ENCODE measurements at regions not wholly inside any gene's neighbourhood (a gene's known extent, or its start where the extent isn't known, plus 50 kb on each side); places are given as distances from the start of the nearest gene placed in this dataset.

DNA sequence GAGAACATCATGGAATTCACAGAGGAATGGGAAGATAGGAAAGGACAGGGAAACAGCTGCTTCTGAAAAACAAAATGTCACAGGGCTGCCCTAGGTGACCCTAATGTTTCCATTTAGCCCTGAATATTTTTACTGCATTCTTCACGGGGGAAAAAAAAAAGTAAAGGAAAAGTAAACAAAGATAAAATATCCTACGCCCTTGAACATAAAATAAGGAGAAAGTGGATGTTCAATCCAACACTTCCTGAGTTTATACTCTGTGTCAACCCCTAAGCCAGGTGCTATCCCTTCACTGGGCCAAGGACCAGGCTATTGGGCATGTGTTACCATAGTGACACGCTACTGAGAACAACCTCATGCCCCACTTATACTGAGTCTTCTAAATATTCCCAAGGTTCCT lies 84.7 kb downstream of the FAM76B start (continued):
- TF ChIP-seq, protein P1, sequence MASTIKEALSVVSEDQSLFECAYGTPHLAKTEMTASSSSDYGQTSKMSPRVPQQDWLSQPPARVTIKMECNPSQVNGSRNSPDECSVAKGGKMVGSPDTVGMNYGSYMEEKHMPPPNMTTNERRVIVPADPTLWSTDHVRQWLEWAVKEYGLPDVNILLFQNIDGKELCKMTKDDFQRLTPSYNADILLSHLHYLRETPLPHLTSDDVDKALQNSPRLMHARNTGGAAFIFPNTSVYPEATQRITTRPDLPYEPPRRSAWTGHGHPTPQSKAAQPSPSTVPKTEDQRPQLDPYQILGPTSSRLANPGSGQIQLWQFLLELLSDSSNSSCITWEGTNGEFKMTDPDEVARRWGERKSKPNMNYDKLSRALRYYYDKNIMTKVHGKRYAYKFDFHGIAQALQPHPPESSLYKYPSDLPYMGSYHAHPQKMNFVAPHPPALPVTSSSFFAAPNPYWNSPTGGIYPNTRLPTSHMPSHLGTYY (CRISPR knock-in tag; IDR thresholded peaks at IDR 0.05), result no peak
- TF ChIP-seq TCF7 (CRISPR knock-in tag; IDR thresholded peaks at IDR 0.05; ENCODE audit: low read depth) (no peak), ZNF396 (CRISPR knock-in tag; IDR thresholded peaks at IDR 0.05; ENCODE audit: borderline replicate concordance) (no peak), GABPB1 (CRISPR knock-in tag; IDR thresholded peaks at IDR 0.05) (no peak), ETV6 (CRISPR knock-in tag; IDR thresholded peaks at IDR 0.05) (no peak)
- TF ChIP-seq, protein P2, sequence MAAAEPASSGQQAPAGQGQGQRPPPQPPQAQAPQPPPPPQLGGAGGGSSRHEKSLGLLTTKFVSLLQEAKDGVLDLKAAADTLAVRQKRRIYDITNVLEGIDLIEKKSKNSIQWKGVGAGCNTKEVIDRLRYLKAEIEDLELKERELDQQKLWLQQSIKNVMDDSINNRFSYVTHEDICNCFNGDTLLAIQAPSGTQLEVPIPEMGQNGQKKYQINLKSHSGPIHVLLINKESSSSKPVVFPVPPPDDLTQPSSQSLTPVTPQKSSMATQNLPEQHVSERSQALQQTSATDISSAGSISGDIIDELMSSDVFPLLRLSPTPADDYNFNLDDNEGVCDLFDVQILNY (CRISPR knock-in tag; IDR thresholded peaks at IDR 0.05), result no peak
- TF ChIP-seq, protein P3, sequence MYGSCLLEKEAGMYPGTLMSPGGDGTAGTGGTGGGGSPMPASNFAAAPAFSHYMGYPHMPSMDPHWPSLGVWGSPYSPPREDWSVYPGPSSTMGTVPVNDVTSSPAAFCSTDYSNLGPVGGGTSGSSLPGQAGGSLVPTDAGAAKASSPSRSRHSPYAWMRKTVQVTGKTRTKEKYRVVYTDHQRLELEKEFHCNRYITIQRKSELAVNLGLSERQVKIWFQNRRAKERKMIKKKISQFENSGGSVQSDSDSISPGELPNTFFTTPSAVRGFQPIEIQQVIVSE (CRISPR knock-in tag; IDR thresholded peaks at IDR 0.05; ENCODE audit: borderline replicate concordance), result no peak

DNA sequence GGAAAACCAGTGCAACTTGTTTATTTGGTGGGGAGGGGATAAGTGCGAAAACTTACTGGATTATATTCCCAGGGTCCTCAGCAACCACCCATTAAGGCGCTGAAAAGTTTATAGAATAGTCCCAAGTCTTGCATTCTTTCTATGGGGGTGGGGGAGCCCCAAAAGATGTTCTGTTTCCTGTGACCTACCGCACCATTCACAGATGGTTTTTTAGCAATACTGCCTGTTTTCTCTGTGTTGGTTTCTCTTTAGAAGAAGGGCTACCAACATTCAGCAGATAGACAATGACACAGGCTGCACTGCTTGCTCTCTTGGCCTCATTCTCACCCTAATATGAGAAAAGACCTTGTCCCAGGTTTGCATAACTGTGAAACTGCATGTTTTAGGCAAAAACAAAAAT lies 86.5 kb downstream of the FAM76B start:
- Mint-ChIP-seq H3K27me3 (ENCODE audit: low read depth) (peaks cover 2% of the 10 kb centered on the region; the same call in 1 of the 2 replicates), H3K27ac (no peak overlapping the region)

DNA sequence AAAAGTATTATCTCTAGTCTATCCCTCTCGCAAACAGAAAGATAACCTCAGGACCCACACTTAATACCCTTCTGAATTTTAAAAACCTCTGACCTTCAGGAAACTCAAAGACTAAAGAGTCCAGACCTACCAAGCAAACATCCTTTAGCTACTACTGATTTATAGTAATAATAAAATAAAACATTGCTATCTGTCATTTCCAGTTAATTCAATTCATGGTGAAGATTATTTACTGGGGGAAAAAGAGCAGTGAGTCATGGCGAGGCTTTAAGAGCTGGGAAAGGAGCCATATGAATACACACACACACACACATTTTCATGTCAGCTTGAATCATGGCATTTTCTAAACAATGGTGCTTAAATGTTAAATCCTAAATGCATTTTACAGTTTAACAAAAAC lies 87.1 kb downstream of the FAM76B start:
- no peaks in the 10 kb centered on the region for H3K9me3 Mint-ChIP-seq
- ATAC-seq, result no peak
- no peaks in the 10 kb centered on the region for H3K36me3 Mint-ChIP-seq
- H3K27ac Mint-ChIP-seq, result no peak overlapping the region
- H3K27me3 Mint-ChIP-seq (ENCODE audit: low read depth), result peaks cover 2% of the 10 kb centered on the region; the same call in 1 of the 2 replicates
- POLR2A ChIA-PET, result no interaction called here
- CTCF ChIA-PET, result interaction anchor here (0.6 to 2.5 kb wide), 3 partner anchors 374 to 550 kb away, joined by 3 to 9 read pairs (median 7); no protein-coding TSS in a partner anchor
- H3K4me3 Mint-ChIP-seq, result no peak overlapping the region
- peaks cover 6% of the 10 kb centered on the region for H3K4me1 Mint-ChIP-seq
- DNase-seq (ENCODE audit: low spot score), result no peak
- TF ChIP-seq, protein P1 (CRISPR knock-in tag; IDR thresholded peaks at IDR 0.05), result no peak
- TF ChIP-seq, protein P2 (CRISPR knock-in tag; IDR thresholded peaks at IDR 0.05), result no peak
- TF ChIP-seq GTF2I (CRISPR knock-in tag; conservative IDR thresholded peaks at IDR 0.05) (no peak), GRHL2 (CRISPR knock-in tag; IDR thresholded peaks at IDR 0.05; ENCODE audit: insufficient replicate concordance, severe bottlenecking) (no peak), CREB1 (CRISPR knock-in tag; IDR thresholded peaks at IDR 0.05) (no peak), FOXJ3 (CRISPR knock-in tag; IDR thresholded peaks at IDR 0.05; ENCODE audit: borderline replicate concordance) (no peak), ZBTB21 (CRISPR knock-in tag; IDR thresholded peaks at IDR 0.05; ENCODE audit: borderline replicate concordance) (no peak), NFE2L1 (CRISPR knock-in tag; IDR thresholded peaks at IDR 0.05) (no peak), ZNF671 (CRISPR knock-in tag; IDR thresholded peaks at IDR 0.05) (no peak), OVOL2 (CRISPR knock-in tag; IDR thresholded peaks at IDR 0.05; ENCODE audit: borderline replicate concordance) (no peak), SMAD3 (CRISPR knock-in tag; IDR thresholded peaks at IDR 0.05; ENCODE audit: borderline replicate concordance) (no peak)
- TF ChIP-seq, protein P4, sequence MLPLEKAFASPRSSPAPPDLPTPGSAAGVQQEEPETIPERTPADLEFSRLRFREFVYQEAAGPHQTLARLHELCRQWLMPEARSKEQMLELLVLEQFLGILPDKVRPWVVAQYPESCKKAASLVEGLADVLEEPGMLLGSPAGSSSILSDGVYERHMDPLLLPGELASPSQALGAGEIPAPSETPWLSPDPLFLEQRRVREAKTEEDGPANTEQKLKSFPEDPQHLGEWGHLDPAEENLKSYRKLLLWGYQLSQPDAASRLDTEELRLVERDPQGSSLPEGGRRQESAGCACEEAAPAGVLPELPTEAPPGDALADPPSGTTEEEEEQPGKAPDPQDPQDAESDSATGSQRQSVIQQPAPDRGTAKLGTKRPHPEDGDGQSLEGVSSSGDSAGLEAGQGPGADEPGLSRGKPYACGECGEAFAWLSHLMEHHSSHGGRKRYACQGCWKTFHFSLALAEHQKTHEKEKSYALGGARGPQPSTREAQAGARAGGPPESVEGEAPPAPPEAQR (CRISPR knock-in tag; IDR thresholded peaks at IDR 0.05), result no peak
- TF ChIP-seq, protein P5, sequence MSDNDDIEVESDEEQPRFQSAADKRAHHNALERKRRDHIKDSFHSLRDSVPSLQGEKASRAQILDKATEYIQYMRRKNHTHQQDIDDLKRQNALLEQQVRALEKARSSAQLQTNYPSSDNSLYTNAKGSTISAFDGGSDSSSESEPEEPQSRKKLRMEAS (CRISPR knock-in tag; IDR thresholded peaks at IDR 0.05), result no peak

More for the DNA sequence above, 86.5 kb downstream of the FAM76B start:
- H3K4me1 Mint-ChIP-seq, result peaks cover 2% of the 10 kb centered on the region
- no peak for ATAC-seq
- CTCF ChIA-PET, result interaction anchor here (1.6 to 2.5 kb wide), 2 partner anchors 548 to 551 kb away, joined by 7 to 9 read pairs; no protein-coding TSS in a partner anchor
- POLR2A ChIA-PET, result no interaction called here
- no peak for DNase-seq (ENCODE audit: low spot score)
- H3K36me3 Mint-ChIP-seq, result no peaks in the 10 kb centered on the region
- no peaks in the 10 kb centered on the region for H3K9me3 Mint-ChIP-seq
- TF ChIP-seq, protein P6, sequence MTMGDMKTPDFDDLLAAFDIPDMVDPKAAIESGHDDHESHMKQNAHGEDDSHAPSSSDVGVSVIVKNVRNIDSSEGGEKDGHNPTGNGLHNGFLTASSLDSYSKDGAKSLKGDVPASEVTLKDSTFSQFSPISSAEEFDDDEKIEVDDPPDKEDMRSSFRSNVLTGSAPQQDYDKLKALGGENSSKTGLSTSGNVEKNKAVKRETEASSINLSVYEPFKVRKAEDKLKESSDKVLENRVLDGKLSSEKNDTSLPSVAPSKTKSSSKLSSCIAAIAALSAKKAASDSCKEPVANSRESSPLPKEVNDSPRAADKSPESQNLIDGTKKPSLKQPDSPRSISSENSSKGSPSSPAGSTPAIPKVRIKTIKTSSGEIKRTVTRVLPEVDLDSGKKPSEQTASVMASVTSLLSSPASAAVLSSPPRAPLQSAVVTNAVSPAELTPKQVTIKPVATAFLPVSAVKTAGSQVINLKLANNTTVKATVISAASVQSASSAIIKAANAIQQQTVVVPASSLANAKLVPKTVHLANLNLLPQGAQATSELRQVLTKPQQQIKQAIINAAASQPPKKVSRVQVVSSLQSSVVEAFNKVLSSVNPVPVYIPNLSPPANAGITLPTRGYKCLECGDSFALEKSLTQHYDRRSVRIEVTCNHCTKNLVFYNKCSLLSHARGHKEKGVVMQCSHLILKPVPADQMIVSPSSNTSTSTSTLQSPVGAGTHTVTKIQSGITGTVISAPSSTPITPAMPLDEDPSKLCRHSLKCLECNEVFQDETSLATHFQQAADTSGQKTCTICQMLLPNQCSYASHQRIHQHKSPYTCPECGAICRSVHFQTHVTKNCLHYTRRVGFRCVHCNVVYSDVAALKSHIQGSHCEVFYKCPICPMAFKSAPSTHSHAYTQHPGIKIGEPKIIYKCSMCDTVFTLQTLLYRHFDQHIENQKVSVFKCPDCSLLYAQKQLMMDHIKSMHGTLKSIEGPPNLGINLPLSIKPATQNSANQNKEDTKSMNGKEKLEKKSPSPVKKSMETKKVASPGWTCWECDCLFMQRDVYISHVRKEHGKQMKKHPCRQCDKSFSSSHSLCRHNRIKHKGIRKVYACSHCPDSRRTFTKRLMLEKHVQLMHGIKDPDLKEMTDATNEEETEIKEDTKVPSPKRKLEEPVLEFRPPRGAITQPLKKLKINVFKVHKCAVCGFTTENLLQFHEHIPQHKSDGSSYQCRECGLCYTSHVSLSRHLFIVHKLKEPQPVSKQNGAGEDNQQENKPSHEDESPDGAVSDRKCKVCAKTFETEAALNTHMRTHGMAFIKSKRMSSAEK (CRISPR knock-in tag; IDR thresholded peaks at IDR 0.05; ENCODE audit: borderline replicate concordance), result no peak
- no peak overlapping the region for H3K4me3 Mint-ChIP-seq

Measured in WTC11 (cell line).